OCI-LY1 (cell line): ENCODE measurements at regions not wholly inside any gene's neighbourhood (a gene's known extent, or its start where the extent isn't known, plus 50 kb on each side); places are given as distances from the start of the nearest gene placed in this dataset.

Experiments
- H2AFZ ChIP-seq: fragments of 200-600 bp; sonication (generic), shearing (Covaris generic); 2 replicates; pipeline ENCODE4 v1.6.0; 2014; ENCODE audit warnings: antibody characterized with exemption, mild to moderate bottlenecking, low read length
- H3F3A ChIP-seq: fragments of 200-600 bp; sonication (generic), shearing (Covaris generic); 2 replicates; pipeline ENCODE4 v1.6.0; 2014; ENCODE audit warnings: mild to moderate bottlenecking, antibody characterized with exemption, low read length, moderate library complexity; ENCODE audit not compliant: insufficient read depth
- H3K27ac ChIP-seq: fragments of 200-600 bp; sonication (generic); 2 replicates; pipeline ENCODE4 v1.5.1; 2014; ENCODE audit warnings: low read length, mixed run types, mild to moderate bottlenecking, low read depth; ENCODE audit not compliant: poor library complexity, severe bottlenecking
- H3K27me3 ChIP-seq: fragments of 200-600 bp; sonication (generic); 2 replicates; pipeline ENCODE4 v1.6.0; 2014; ENCODE audit warnings: antibody characterized with exemption, mild to moderate bottlenecking, low read length, moderate library complexity; ENCODE audit not compliant: insufficient read depth
- H3K36me3 ChIP-seq: fragments of 200-600 bp; sonication (generic); 2 replicates; pipeline ENCODE4 v1.6.1; 2014; ENCODE audit warnings: mild to moderate bottlenecking, antibody characterized with exemption, low read length, moderate library complexity, mixed read lengths; ENCODE audit not compliant: insufficient read depth
- H3K4me1 ChIP-seq: fragments of 200-600 bp; sonication (generic); 2 replicates; pipeline ENCODE4 v1.5.1; 2014; ENCODE audit warnings: mild to moderate bottlenecking, low read length, moderate library complexity; ENCODE audit not compliant: insufficient read depth, severe bottlenecking
- H3K4me2 ChIP-seq: fragments of 200-600 bp; sonication (generic), shearing (Covaris generic); 2 replicates; pipeline ENCODE4 v1.6.1; 2014; ENCODE audit warnings: low read length
- H3K4me3 ChIP-seq: fragments of 200-600 bp; sonication (generic); 2 replicates; pipeline ENCODE4 v1.5.1; 2014; ENCODE audit warnings: low read length, low read depth, mild to moderate bottlenecking, mixed read lengths; ENCODE audit not compliant: poor library complexity, severe bottlenecking
- H3K79me2 ChIP-seq: fragments of 200-600 bp; shearing (Covaris generic); 2 replicates; pipeline ENCODE4 v1.6.1; 2016; ENCODE audit warnings: mixed run types, low read length, mixed read lengths; ENCODE audit not compliant: insufficient read depth
- H3K9ac ChIP-seq: fragments of 200-600 bp; sonication (generic), shearing (Covaris generic); 2 replicates; pipeline ENCODE4 v1.6.1; 2014; ENCODE audit warnings: mild to moderate bottlenecking, low read length, mixed read lengths
- H3K9me2 ChIP-seq: fragments of 200-600 bp; sonication (generic), shearing (Covaris generic); 2 replicates; pipeline ENCODE4 v1.6.1; 2014; ENCODE audit warnings: low read depth, mild to moderate bottlenecking, low read length, mixed read lengths
- H3K9me3 ChIP-seq: fragments of 200-600 bp; shearing (Covaris generic); 2 replicates; pipeline ENCODE4 v1.6.1; 2014; ENCODE audit warnings: low read length, mixed read lengths
- H4K20me1 ChIP-seq: fragments of 200-600 bp; sonication (generic), shearing (Covaris generic); 2 replicates; pipeline ENCODE4 v1.6.0; 2016; ENCODE audit warnings: mild to moderate bottlenecking, low read length; ENCODE audit not compliant: insufficient read depth
- EZH2 ChIP-seq: fragments of 200-600 bp; sonication (generic), shearing (Covaris generic); IDR thresholded peaks from 2 replicates; pipeline ENCODE4 v1.8.0; 2017; ENCODE audit warnings: borderline replicate concordance, mixed run types, mild to moderate bottlenecking, antibody characterized with exemption, low read length, moderate library complexity, mixed read lengths
- TF ChIP-seq, protein P1 (sequence below): fragments of 200-600 bp; sonication (generic), shearing (Covaris generic); IDR thresholded peaks from 2 replicates; pipeline ENCODE4 v1.5.1; 2017; ENCODE audit warnings: mild to moderate bottlenecking, antibody characterized with exemption, low read length, moderate library complexity, mixed read lengths

DNA sequence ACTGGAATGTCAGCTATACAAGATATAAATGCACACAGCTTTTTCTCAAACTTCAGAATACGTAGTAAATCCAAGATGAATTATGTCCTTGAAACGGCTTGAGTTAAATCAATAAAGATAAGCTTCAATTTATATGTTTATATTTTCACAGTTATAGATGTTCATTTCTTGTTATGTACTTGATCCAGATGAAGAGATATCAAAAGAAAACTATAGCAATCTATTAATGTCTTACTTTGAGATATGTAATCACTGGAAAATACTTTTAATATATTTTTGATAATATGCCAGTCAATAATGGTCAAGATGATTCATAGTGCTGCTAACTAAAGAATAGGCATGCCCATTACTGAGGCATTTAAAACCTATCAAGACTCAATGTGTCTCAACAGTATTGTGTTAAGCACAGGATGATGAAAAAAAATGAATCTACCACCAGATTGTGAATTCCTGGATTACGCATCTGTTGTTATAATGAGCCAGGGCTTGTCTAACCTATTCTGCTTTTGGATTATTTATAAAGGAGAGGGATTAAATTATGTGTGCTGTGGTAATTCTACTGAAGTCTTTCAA lies 372.6 kb upstream of the PRR16 start:
- Histone ChIP-seq H3K27me3 (no peaks in the 10 kb centered on the region), H3K9ac (no peak overlapping the region), H3K36me3 (no peaks in the 10 kb centered on the region), H2AFZ (no peak overlapping the region), H3K79me2 (no peaks in the 10 kb centered on the region), H3K27ac (no peak overlapping the region), H3K9me2 (no peaks in the 10 kb centered on the region), H3K4me1 (no peaks in the 10 kb centered on the region), H3K9me3 (no peaks in the 10 kb centered on the region), H3K4me3 (no peak overlapping the region), H3F3A (no peaks in the 10 kb centered on the region), H3K4me2 (no peak overlapping the region), H4K20me1 (no peaks in the 10 kb centered on the region)
- no peak for TF ChIP-seq EZH2
- TF ChIP-seq, protein P1, sequence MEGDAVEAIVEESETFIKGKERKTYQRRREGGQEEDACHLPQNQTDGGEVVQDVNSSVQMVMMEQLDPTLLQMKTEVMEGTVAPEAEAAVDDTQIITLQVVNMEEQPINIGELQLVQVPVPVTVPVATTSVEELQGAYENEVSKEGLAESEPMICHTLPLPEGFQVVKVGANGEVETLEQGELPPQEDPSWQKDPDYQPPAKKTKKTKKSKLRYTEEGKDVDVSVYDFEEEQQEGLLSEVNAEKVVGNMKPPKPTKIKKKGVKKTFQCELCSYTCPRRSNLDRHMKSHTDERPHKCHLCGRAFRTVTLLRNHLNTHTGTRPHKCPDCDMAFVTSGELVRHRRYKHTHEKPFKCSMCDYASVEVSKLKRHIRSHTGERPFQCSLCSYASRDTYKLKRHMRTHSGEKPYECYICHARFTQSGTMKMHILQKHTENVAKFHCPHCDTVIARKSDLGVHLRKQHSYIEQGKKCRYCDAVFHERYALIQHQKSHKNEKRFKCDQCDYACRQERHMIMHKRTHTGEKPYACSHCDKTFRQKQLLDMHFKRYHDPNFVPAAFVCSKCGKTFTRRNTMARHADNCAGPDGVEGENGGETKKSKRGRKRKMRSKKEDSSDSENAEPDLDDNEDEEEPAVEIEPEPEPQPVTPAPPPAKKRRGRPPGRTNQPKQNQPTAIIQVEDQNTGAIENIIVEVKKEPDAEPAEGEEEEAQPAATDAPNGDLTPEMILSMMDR, result no peak

DNA sequence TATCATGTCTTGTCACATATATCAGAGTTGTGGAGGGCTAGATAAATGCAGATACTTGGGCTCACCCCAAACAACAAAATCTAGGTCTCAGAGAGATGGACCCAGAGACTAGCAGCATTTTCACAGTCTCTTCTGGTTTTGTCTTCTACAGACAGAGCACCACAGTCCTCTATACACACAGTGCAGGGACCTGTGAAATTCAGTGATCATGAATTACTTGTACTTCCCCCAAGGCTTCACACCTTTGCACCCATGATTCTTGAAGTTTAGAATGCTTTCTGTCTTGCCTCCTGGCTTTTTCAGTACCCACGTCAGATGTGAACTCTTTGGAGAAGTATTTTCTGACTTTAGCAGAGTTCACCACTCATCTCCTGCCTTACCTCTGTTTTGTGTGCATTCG lies 371.5 kb upstream of the PRR16 start:
- no peaks in the 10 kb centered on the region for H3K36me3 ChIP-seq
- no peaks in the 10 kb centered on the region for H3K27me3 ChIP-seq
- no peaks in the 10 kb centered on the region for H3K9me3 ChIP-seq
- H3K4me2 ChIP-seq, result no peak overlapping the region
- H3K9me2 ChIP-seq, result no peaks in the 10 kb centered on the region
- TF ChIP-seq, protein P1, result no peak
- no peak for TF ChIP-seq EZH2
- no peak overlapping the region for H3K9ac ChIP-seq
- no peak overlapping the region for H2AFZ ChIP-seq
- H3K4me3 ChIP-seq, result no peak overlapping the region
- no peaks in the 10 kb centered on the region for H3K79me2 ChIP-seq
- no peaks in the 10 kb centered on the region for H3F3A ChIP-seq
- H3K27ac ChIP-seq, result no peak overlapping the region
- no peaks in the 10 kb centered on the region for H3K4me1 ChIP-seq
- no peaks in the 10 kb centered on the region for H4K20me1 ChIP-seq

DNA sequence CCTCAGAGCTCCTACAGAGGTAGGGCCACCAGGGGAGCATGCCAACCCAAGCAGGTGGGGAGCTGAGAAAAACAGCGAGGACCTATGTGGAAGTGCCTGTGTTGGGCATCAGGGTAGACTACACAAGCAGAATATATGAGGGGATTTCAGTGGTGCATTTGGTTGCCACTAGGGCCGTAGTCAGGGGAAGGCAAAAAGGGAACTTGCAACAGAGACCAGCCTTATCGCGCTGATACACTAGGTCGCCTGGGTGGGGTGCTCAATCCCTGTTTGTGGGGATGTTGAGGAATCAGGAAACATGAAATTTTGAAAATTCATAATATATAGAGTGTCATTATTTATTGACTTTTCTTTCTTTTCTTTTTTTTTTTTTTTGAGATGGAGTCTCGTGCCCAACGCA lies 370.9 kb upstream of the PRR16 start:
- Histone ChIP-seq H3K4me2 (no peak overlapping the region), H3K79me2 (no peaks in the 10 kb centered on the region), H2AFZ (no peak overlapping the region), H3F3A (no peaks in the 10 kb centered on the region), H3K36me3 (no peaks in the 10 kb centered on the region), H3K9me2 (no peaks in the 10 kb centered on the region), H3K27me3 (no peaks in the 10 kb centered on the region), H3K9me3 (no peaks in the 10 kb centered on the region), H3K9ac (no peak overlapping the region), H3K4me1 (no peaks in the 10 kb centered on the region), H3K4me3 (no peak overlapping the region), H3K27ac (no peak overlapping the region), H4K20me1 (no peaks in the 10 kb centered on the region)
- TF ChIP-seq, protein P1, result no peak
- TF ChIP-seq EZH2, result no peak
